ENCODE measurements at regions not wholly inside any gene's neighbourhood (a gene's known extent, or its start where the extent isn't known, plus 50 kb on each side); places are given as distances from the start of the nearest gene placed in this dataset.
"Not testable (repeated sequence)": the region's sequence is repeated elsewhere in the genome, so short reads cannot be mapped to it uniquely, and the experiment has no call there.

DNA sequence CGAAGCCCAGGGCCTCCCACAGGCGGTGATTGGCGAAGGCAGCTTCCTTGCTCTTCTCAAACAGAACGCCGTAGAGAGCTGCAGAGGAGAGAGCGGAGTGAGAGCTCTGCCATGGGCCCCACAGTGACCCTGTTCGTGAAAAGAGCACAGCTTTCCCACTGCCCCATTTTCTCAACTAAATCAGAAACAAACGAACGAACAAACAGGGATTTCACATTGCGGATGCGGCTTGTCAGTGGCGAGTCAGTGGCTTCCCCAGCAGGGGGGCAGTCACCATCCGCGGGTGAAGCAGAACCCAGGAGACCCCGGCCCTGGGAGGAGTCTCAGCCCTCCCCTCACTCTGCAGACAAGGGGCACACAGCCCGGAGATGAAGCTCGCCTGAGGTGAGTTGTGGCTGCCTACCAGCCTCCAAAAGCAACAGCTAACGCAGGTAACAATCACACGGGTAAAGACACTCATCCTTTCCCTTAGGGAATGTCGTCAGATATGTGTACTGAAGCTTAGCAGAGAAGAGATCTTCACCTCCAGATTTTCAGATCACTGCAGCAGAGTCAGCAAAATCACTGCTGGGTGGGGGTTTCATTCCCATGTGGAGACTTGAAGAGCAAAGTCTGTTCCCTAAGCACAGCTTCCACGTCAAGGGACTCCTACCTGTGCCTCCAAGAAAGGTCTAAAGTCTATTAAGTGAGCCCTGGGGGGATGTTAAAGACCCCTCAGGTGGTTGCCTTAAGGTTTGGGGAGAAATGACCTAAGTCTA, 51.2 kb upstream of the GPR31 start:
- DNase-seq (ENCODE audit: low spot score), result no peak

DNA sequence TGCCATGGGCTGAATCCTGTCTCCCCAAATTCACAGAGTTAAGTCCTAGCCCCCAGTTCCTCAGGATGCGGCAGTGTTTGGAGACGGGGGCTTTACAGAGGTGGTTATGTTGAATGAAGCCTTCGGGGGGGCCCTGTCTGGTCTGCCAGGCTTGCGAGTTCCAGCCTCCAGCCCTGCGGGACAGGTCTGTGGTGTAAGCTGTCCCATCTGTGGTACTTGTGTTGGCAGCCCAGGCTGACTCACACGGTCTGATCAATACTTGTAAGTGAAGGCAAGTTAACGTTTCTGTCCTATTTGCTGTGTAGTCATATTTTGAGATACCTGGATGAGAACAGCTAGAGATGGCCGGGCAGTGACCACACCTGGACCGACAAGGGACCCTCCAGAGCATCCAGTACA, 51.8 kb upstream of the GPR31 start:
- DNase-seq (ENCODE audit: low spot score), result no peak

DNA sequence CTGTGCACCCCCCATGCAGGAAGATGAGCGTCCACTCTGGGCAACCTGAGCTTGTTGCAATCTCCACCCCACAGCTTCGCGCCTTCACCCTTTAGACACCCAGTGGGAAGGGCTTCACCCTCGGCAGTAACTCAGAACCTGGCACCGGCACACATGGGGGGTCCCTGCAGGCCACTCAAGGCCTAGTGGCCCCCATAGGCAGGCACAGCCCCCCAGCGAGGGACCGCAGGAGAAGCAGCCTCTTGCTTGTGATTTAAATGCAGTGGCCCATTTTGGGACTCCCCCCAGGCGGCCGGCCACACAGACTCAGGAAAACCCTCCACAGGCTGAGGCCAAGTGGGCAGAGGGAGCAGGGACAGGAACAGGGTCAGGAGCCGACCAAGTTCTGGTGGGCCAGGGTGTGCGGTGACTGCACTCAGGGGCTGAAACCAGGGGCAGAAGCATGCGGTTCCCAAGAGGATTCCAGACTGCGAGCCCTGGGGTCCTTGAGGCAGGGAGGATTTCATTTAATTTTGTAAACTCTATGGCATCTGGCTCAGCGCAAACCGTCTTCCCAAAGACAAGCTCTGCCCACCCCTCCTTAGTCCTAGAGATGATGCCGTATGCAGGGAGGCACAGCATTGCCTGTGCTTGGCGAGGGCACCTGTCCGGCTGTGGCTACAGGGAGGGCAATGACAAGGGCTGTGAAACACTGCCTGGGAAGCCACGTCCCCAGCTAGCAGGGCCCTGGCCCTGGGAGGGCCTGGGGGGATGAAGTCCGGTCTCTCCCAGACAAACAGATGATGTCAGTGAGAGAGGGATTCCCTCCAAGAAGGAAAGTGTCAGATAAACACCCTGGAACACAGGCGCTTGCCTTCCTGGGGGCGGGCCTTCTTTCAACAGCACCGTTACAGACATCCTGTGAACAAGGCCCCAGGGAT, 52.9 kb upstream of the GPR31 start:
- DNase-seq (ENCODE audit: low spot score), result peak; percentile 49

DNA sequence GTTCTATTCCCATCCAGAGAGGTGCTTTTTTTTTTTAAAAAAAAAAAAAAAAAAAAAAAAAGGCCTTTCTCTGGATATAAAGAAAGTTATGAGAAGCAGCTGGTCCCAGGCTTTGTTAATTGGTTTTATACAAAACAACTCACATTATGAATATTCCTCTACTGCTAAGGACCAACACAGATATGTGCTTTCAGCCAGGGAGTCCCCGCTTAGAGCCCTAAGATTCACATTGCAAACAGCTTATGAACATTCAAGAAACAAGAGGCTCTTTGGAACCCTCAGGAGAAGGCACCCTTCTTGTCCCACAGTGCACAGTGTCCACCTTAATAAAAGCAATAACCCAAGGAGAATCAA, 53.5 kb upstream of the GPR31 start:
- DNase-seq (ENCODE audit: low spot score), result no peak

DNA sequence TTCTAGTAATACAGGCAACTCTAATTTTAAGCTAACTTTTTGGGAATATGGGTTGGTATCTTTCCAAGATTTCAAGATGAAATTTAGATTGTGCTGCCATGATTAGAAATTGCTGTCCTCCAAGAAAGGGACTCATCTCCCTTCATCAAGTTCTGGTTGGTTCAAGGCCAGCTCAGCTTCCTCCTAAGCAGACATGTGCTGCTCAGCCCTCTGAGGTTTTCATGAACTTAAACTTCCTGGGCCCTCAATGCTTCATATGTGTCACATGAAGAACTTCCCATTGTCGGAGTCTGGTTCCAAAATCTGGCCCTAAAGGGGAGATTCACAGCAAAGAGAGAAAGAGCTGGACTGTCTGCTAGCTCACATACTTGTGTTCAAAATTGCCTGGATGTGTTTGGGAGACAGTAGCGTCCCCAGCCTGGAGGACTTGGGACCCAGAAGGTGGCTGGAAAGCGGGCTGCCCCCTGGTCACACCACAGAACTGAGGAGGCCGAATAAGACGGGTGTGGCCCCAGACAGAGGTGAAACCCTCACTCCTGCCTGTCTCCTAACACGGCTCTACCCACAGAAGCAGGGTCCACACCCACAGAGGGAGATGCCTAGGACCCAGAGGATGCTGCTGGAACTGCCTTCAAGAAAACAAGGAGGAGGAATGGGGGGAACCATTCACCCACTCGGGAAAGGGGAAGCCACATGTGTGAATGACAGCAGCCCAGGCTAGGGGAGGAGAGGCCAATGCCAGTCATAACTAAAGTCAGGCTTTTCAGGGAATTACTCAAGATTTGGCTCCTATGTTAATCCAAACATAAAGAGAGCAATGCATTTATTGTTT, 54.3 kb upstream of the GPR31 start:
- DNase-seq (ENCODE audit: low spot score), result no peak

DNA sequence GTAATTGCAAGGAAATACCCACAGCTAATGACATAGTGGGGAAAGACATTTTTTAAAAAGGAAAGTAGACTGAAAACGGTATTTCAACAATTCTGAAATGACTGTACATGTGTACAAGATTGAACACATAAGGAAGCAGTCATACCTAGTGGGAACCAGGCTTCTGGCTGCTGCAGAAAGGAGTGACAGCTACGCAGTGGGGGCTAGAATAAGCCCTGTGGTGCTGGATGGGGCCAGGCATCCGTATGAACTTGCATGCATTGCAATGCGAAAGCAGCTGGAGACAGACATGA, 54.9 kb upstream of the GPR31 start:
- DNase-seq (ENCODE audit: low spot score), result no peak

DNA sequence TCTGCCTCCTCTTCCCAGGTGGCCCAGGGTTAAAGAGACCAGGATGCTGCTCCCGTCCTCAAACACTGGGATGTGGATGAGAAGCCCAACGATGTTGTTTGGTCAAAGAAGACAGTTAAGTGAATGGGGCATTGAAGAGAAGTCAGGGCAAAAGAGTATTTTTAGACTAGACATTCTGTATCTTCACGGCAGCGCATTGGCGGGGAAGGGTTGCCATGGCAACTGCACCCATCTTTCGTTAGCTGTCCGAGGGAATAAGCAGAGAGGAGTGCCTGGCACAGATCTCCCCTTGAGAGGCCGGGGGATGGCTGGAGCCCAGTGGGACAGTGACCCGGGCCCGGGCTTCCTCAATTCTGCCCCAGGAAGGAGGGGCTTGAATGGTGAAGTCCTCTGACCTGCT, 56.4 kb upstream of the GPR31 start:
- no peak for DNase-seq (ENCODE audit: low spot score)

DNA sequence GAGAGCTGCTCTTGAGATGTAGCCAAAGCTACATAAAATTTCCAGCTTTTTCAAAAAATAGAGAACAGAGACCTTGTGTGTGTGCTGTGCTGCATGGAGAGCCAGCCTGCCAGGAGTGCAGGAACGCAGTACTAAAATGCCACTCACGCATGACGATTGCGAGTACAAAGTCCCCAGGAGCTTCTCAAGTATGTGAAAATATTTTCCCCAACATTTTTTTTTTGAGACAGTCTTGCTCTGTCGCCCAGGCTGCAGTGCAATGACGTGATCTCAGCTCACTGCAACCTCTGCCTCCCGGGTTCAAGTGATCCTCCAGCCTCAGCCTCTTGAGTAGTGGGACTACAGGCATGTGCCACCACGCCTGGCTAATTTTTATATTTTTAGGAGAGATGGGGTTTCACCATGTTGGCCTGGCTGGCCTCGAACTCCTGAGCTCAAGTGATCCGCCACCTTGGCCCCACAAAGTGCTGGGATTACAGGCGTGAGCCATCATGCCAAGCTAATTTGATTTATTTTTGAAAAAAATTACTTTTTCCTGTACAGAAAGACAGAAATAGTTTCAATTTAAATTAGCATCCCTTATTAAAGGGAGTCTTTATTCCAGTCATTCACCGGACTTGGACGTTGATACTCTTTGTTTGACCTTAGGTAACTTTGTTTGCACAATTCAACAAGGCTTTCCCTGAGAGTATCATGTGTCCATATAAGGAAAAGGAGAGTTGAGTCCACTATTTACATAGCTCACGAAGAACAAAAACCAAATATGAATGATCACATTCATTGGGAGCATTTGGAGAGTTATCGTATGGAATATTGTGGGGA, 57.9 kb upstream of the GPR31 start:
- not testable (repeated sequence) for DNase-seq (ENCODE audit: low spot score)

DNA sequence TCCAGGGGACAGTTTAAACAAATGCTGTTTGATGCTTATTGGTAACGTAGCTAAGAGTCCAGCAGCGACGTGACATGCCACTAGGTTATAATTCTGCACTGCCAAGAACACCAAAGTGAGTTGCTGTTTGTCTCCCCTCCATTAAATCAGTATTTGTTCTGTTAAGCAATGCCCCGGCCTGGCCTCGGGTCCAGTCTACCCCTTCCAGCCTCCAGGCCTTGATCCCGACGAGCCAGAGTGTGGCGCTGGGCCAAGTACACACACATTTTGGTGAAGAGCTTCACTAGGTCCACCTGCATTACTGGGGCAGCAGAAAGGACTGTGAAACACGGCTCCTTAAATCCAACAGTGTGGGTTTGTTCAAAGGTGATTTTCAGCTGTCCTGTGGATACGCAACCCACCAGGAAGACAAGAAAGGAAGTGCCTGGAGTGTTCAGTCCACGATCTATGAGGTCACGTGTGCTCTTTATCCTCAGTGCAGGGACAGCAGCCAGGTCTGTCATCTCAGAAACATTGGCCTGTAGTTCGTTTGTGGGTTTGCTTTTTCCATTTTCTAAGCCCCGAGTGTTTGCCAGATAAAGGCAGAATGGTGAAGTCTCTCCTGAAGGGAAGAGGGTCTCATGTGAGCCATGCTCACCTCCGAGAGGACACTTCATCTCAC, 58.7 kb upstream of the GPR31 start:
- DNase-seq (ENCODE audit: low spot score), result not testable (repeated sequence)

DNA sequence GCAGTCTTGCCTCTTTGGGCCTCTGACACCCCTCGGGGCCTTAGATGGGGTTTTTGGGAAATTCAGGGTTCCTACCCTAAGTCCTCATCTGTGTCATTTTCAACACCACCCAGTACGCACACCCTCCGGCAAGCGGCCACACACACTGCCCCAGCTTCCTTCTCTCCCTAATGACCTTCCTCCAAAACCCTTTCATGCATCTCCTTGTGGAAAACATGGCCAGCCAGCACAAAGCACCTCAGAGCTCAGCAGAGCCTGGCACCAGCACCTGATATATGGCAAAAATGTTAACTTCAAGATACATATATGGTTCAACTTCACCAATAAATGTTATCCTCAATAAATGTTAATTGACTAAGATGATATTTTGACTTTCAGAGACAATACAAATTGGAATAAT, 59.3 kb upstream of the GPR31 start:
- DNase-seq (ENCODE audit: low spot score), result not testable (repeated sequence)

DNA sequence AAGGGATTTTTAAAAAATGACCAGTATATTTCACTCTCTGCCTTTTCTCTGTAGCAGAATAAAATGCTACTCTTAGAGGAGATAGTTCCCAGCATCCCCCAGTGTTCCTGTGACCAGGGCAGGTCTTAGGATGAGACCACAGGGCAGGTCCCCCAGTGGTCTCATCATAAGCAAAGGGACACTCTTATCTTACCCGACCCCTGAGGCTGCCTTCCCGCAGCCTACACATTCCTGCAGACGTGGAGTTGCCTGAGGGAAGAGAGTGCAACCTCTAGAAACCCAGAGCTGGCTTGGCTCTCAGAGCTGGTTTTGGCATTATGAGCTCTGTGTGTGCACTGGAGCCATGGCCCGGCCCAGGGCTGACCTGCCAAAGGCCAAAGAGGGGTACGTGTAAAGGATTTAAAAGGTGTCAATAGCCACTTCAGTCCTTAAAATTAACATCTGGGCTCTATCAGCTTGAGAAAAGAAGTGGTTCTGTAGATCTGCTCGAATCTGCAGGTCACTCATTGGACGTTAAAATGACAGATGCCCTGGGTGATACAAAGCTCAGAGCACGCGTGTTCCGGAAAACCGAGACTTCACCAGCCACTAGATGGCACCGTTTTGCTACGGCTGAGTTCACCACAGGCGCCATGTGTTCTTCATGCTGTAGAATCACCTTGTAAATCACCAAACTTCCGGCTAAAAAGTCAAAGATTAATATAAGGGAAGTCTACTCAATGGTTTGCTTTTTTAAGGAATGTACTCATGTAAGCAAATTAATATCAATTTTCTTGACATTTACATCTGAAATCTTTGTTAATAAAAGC, 60.4 kb upstream of the GPR31 start:
- not testable (repeated sequence) for DNase-seq (ENCODE audit: low spot score)

DNA sequence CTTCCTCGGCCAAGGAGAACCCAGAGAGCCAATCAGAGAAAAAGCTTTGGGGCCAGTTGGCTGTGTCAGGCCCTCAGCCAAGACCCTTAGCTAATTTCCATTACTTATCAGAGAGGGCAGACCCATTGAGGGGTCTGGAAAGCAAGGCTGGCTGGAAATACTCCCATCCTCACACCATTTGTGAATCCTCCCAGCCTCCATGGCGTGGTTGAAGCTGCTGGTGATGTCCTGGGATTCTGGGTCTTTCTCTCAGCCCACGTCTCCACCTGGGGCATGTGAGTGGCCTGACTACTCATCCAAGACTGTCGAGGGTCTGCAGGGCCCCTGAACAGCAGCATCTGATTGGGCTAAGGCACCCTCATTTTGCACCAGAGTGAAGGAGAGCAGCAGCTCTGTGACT, 61.3 kb upstream of the GPR31 start:
- DNase-seq (ENCODE audit: low spot score), result not testable (repeated sequence)

DNA sequence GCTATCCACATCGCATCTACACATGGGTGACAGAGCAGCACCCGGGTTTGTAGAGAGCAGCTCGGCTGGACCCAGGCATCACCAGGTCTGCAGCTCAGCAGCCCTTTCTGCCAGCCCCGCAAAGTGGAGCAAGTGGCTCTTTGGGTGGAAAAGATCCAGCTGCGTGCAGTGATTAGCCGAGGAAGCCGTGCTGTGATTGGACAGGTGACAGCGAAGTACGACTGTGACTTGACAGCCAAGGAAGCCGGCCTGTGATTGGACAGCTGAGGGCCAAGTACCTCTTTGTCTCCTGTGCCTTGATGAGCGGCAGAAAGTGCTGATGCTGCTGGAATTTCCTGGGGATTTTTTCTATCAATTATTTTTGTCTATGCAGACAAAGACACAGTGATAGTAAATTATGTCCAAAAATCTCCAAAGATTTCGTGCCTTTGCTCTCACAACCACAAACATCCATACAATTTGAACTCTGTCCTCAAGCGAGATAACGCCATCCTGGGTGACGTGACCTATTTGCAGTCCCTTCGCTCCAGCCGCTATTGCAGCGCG, 62.3 kb upstream of the GPR31 start:
- peak; percentile 77 for DNase-seq (ENCODE audit: low spot score)

DNA sequence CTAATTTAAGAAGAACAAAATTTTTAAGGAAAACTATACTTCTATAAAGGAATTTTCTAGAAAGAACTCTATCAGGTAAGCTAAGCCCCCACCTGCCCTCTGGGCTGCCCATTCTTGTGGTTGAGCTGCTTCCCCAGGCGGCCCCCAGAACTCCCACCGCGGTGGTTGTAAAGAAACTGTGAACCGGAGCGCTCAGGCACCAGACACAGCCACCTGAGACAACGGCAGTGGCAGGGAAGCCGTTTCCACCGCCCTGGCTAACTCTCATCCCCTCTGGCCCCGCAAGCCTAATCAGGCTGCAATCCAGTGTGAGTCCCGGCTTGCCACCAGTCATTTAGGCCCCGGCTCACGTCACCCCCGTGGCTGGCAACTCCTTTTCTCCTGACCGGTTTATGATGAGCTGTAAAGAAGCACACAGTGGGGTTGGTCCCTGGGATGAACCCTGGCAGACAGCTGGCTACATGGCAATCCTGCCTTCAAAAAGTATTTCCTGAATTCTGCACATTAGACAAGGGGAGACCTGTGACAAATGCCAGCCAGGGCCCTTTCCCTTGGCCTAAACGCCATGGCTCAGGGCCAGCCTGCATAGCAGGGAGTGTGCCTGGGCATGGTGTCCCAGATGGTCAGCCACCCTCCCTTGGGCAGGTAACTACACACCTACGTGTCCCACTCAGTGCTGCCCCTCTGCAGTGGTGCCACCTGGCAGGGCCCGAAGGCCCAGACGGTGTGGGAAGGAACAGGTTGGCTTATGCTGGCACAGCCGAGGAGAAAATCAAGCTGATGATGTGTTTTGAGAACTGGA, 63.8 kb upstream of the GPR31 start:
- no peak for DNase-seq (ENCODE audit: low spot score)

DNA sequence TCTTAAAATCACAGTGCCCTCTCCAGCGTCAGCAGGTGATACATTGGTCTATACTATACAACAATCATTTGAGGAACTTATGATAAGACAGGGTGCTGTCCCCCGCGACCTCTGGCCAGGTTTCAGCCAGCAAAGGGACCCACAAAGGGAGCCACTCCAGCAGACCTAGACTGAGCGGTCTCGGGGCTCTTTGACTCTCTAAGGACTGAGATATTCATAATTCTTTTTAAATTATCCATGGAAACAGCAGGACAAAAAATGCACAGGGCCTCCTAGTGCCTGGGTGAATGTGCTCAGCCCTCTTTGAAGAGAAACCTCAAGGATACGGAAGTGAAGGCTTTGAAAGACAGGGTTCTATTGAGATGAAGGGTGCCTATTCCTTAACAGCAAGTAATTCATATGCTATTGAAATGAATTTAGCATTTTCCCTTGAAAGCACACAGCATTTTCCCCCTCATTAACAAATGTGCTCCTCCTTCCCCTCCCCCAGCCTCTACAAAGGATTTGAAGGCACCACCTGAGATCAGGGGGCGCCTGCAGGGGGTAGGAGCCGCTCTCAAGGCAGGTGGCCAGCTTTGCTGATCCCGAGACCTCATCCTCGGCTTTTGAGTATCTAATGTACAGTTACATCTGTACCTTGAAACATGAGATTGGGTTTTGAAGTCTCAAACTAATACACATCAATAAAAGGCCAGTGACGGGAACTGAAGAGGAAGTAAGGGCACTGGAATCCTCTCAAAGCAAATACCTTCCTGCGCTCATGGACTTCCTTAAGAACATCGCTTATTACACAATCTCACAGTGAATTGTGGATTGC, 65.3 kb upstream of the UNC93A start:
- not testable (repeated sequence) for DNase-seq (ENCODE audit: low spot score)

DNA sequence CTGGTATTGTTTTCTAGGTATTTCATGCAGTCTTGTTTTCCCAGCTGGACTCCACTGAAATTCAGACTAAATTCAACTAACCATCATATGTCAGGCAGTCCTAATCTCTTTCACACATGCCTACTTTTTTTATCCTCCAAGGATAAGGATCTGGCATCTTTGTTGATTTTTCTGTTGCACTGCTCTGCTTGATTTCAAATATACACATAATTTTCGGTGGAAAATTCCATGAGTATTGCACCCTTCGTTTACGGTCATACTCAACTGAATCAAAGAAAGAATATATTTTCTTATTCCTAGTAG, 64.8 kb upstream of the UNC93A start:
- no peak for DNase-seq (ENCODE audit: low spot score)

DNA sequence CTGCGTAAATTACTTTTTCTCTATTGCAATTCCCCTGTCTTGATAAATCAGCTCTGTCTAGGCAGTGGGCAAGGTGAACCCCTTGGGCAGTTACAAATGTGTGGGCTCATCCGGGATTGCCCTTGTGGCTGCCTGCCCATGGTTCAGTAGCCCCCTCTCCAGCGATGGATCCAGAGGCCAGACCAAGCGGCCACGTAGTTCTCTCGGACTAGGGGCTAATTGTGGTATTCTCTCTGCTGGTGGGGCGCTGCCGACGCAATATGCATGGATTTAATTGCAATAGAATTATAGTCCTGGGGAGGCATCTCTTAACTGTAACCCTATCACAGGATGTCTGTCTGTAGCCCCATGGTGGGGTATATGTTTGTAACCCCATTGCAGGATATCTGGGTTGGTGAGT, 64.3 kb upstream of the UNC93A start:
- DNase-seq (ENCODE audit: low spot score), result no peak

DNA sequence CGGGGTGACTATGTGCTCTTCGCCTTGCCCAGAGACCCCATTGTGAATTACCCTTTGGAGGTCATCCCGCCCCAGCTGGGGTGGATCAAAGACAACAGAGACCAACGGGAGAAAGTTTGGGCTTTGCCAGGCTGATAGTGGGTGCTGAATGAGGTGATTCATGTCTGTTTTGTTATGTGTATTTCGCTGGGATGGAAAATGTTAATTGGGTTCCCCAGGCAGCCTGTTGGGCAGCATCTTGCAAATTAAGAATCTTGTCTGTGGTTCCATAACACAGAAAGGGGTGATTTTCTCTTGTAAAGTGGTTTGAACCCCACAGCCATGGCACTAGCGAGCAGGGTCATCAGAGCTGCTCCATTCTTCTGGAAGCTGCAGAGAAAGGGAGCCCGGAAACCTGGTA, 63.1 kb upstream of the UNC93A start:
- no peak for DNase-seq (ENCODE audit: low spot score)

DNA sequence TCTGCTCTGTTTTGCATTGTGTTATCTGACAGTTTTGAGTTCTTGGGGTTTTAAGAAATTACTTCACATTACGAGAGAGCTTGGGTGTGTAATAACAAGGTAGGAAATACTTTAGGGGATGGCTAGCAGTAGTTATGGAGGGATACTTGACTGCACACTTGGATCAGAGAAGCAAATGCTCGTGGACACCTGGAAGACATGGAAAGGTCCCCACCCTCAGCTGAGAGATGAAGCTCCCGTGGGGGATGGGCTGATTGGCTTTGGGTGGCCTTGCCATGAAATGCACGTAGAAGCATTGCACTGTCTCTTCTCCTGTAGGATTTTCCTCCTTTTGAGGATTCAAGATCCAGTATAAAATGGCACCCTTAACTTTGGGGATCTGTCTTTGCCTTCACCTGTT, 61.5 kb upstream of the UNC93A start:
- no peak for DNase-seq (ENCODE audit: low spot score)

All from HuH-7 (cell line).